ENCODE measurements at regions not wholly inside any gene's neighbourhood (a gene's known extent, or its start where the extent isn't known, plus 50 kb on each side); places are given as distances from the start of the nearest gene placed in this dataset.

GRCh38 chr9:117869287-117869686 is 165.1 kb downstream of the TLR4 start:
- TF ChIP-seq SKIL (IDR thresholded peaks at IDR 0.05; ENCODE audit: low read depth, poor library complexity, severe bottlenecking) (no peak), EZH2 (IDR thresholded peaks at IDR 0.05; ENCODE audit: borderline replicate concordance, control insufficient read depth, low read depth, low read length) (no peak), BCLAF1 (IDR thresholded peaks at IDR 0.05) (no peak), E2F4 (IDR thresholded peaks at IDR 0.05; ENCODE audit: low read depth, low read length) (no peak), EED (IDR thresholded peaks at IDR 0.05; ENCODE audit: low read depth) (no peak)

Measured in GM12878 (cell line).